Stimulated activated CD4-positive, alpha-beta T cell treated with anti-CD3 and anti-CD28 coated beads, Interleukin-12 subunit alpha, Interleukin-12 subunit beta, amount 100 ng/mL, for 4 hours (primary cell): ENCODE measurements at regions not wholly inside any gene's neighbourhood (a gene's known extent, or its start where the extent isn't known, plus 50 kb on each side); places are given as distances from the start of the nearest gene placed in this dataset.
A peak's percentile ranks its signal among the peaks of the same experiment; 100 is the strongest.

Source experiments
- DNase-seq: peaks from one replicate; pipeline ENCODE4 v3.0.0-alpha.2; 2020

DNA sequence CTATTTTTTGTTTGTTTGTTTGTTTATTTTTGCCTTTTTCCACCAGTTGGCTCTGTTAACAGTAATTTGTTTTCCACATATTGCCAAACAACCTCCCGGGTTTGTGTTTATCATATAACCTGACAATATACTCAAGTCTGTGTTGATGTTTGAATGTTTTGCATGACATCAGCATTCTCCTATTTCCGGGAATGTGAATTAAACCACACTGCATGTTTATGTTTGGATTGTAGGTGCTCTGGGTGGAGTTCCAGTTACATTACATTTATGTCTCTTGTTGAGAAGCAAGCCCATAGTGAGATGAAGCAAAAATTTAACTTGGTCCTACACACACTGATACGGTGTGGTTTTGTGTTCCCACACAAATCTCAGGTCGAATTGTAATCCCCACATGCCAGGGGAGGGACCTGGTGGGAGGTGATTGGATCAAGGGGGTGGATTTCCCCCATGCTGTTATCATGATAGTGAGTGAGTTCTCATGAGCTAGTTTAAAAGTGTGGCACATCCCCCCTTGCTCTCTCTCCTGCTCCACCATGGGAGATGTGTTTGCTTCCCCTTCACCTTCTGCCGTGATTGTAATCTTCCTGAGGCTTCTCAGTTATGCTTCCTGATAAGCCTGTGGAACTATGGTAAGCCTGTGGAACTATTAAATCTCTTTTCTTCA, 54.4 kb upstream of the CLNK start:
- DNase-seq = no peak

DNA sequence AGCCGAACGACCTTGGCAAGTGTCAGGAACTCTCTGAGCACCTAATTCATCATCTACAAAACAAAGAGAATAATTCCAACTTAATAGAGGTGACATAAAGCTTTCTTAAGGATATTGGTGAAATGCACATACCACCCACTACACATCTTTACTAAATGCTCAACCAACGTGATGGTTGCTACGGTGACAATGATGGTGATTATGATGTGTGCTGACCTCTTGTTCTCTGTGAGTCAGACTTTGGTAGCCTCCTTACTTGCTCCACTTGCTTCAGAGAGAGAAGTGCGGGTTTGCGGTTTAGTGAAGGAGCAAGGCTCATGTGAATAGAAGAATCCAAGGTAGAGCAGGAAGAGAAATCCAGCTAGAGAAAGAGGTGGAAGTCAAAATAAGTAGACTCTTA, 52.8 kb upstream of the CLNK start:
- DNase-seq = no peak

DNA sequence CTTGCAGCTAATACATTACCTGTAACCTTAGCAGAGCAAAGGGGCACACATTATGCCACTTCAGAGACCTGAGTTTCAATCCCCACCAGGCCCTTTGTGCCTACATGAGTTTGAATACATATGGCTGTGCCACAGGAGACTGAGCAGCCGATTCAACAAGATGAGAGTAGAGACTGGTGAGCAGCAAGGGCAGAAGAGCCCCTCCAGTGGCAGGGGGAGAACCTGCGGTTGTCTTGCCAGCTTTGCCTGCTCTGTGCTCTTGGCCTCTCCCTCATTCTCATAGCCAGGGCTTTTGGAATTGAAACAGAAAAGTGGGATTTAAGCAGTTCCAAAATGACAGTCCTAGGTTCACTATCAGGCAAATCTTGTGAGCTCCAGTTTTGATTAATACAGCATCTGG, 52.3 kb upstream of the CLNK start:
- DNase-seq = no peak

DNA sequence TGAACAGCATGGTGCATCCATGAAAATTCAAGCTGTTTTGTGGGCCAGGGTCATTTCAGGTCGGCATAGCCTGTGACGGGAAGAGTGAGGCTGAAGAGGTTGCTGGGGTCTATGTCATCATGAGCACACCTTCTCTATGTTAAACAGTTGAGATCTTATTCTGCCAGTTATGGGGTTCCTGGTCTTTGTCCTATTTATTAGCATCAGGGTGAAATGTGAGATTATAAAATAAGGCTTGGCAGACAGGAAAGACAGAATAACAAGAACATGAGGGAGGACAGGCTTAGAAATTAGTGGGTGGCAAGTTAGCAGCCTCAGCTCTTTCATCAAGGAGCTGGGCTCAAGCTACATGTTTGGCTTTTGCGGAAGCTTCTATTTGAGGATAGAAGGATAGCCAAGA, 51.7 kb upstream of the CLNK start:
- no peak for DNase-seq

DNA sequence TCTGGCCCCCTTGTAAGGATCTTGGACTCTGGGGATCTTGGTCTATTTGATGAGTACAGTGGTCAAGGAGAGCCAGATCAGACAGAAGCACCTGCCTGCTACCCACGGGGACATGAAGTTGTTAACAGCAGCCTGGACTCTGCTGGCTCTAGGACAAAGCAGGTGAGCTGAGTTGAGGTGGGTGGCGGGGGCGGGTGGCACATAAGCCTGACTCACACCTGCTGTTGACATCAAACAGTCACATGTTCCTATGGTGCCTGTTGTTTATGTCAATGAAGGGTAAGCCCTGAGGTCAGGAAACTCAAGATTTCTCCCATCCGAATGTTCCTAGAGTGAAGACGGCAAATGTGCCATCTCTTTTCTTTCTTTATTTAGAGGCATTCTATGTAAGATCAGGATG, 50.1 kb upstream of the CLNK start:
- peak; percentile 3 for DNase-seq
